Left renal cortex interstitium (tissue), 4 donors: ENCODE measurements at regions not wholly inside any gene's neighbourhood (a gene's known extent, or its start where the extent isn't known, plus 50 kb on each side); places are given as distances from the start of the nearest gene placed in this dataset.
"Not testable (repeated sequence)": the region's sequence is repeated elsewhere in the genome, so short reads cannot be mapped to it uniquely, and the experiment has no call there.

Source experiments
- DNase-seq, 4 donors: peaks; one replicate each; pipeline ENCODE4 v3.0.0-alpha.2; 2013; ENCODE audit warnings: low read depth in 4 of 4, low spot score in 2 of 4, missing footprints in 1 of 4

DNA sequence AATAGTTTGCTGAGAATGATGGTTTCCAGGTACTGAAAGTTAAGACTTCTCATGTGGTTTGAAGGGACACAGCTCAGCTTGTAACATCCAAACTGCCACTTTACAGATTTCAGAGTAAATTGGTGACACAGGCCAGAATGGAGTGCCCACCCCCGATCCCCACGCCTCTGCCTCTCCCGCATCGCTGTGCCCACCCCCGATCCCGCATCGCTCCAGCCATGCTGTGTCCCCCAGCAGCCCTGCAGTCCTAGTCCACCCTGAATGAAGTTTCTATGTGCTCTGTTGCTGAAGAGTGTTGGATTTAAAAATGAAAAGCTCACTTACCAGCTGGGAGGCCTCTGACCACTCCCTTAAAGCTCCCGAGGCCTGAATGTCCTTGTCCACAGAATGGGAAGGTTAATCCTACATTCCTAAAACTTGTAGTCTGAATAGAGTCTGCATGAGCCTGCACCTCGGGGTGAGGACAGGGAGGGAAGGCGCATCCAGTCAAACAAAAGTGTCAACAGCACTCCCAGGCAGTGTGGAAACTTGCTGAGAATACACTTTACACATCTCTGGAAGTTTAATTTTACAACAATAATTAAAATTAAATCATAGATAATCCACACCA lies 176.4 kb upstream of the ID2 start:
- no peak for DNase-seq

DNA sequence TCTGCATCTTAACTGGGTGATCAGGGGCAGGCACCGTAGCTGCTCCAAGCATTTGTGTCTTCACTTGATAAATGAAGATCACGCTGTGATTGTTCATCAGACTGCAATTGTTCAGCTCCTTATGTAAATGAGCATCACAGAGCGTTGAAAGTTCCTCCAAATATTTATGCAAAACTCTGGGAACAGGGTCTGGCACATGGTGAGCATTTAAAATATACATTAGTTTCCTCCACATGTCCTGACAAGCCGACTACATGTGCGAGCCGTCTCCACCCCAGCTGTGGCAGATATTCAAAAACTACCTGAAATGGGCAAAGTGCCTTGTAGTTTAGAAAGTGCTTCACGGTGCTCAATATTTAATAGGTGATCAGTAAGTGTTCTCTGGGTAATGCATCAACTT lies 175.1 kb upstream of the ID2 start:
- DNase-seq, result no peak

DNA sequence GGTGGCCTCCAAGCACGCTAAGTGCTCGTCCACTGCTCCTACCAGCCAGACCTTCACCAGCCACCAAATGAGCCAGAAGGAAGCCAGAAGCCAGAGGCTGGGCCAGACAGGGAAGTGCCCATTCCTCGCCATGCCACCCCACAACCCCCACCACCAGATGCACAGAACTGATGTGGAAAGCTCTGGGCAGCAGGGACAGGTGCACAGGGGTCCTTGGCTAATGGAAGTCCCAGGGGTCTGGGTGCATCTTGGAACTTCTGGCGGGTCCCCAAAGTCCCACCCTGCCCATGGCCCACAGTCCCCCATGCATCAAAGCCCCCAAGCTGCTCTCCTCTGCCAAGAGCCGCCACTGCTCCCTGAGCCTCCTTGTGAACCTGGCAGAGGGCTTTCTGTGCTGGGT lies 173.1 kb upstream of the ID2 start:
- no peak for DNase-seq

DNA sequence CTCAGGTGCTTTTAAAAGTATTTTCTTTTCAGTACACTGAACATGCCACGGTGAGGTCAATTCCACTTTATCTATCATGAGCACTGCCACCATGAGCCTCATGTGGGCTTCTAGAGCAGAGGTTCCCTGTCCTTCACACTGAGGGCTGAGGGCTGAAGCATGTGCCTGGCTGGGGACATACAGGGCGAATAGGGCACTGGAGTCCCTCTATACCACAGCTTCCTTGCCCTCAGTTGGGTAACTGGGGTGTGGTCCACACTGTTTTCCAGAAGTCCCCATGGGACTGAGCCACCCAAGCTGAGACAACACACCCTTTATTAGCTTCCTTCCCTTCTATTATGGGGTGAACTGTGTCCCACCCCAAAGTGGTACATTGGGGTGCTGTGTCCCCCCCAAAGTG lies 172.2 kb upstream of the ID2 start:
- DNase-seq, result no peak

DNA sequence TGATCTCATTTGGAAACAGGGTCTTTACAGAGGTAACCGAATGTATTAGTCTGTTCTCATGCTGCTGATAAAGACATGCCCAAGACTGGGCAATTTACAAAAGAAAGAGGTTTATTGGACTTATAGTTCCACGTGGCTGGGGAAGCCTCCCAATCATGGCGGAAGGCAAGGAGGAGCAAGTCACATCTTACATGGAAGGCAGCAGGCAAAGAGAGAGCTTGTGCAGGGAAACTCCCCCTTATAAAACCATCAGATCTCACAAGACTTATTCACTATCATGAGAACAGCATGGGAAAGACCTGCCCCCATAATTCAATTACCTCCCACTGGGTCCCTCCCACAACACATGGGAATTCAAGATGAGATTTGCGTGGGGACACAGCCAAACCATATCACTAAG lies 171.8 kb upstream of the ID2 start:
- DNase-seq, result not testable (repeated sequence)

DNA sequence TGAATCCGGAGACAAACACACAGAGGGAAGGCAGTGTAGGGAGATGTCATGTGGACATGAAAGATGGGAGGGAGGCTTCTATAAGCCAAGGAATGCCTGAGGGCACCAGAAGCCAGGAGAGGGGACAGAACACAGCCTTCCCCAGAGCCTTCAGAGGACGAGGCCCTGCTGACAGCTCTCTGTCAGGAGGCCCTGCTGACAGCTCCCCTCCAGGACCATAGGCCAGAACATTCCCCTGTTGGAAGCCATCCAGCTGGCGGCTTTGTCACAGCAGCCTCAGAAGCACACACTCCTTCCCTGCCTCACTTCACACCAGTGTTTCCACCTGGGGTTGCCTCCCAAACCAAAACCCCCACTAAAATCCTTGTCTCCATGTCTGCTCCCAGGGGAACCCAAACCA lies 171.3 kb upstream of the ID2 start:
- DNase-seq, result no peak

DNA sequence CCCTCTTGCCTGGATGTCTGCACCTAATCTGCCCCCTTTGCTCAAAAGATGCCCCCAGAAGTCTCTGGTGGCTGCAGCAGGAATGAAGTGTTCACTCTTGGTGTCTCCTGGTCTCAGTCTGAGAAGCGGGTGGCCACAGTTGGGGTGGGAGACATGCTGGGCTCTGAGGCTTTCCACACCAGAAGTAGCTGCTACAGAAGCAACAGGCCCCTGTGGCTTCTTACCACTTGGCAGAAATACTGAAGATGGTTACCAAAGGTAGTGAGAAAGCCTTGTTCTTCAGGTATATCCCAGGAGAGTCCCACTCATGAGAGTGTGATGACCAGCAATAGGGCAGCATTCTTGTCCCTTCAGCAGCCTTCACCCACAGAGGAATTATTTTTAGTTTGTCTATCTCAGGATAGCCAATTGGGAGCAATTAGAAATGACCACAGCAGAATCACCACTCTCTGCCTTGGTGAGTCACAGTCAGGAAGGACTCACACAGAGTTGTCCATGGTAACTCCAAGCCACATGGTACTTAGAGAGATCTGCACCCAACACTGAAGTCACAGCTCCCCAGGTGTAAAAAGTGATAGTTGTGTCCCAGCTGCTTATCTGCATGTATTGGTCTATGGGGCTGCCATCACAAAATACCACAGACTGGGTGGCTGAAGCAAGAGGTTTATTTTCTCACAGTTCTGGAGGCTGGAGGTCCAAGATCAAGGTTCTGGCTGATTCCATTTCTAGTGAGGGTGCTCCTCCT lies 169.8 kb upstream of the ID2 start:
- no peak for DNase-seq

DNA sequence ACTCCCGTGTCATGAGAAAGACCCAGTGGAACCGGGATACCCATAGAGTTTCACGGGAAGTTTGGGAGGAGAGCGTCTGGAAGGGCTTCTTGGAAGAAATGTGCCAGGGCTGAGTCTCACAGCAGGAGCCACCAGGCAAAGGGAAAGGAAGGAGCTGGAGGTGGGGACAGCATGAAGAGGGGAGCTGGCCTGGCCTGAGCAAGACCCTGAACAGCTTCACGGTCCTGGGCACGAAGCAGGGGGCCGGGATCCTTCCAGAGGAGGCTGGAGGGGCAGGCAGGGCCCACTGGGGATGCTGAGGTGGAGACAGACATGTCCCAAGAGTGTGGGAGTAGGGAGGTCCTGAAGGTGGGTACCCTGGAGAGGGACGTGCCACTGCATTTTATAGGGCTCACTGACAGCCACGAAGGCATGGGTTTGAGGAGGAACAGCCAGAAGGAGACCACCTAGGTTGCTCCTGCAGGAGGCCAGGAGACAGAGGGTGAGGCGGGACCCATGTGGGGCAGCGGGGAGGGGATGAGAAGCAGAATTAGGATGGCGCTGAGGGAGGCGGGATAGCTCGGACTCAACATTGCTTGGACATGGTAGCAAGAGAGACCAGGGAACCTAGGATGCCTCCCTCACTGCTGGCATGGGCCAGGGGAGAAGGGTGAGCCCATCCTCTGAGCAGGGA lies 168.1 kb upstream of the ID2 start:
- no peak for DNase-seq

DNA sequence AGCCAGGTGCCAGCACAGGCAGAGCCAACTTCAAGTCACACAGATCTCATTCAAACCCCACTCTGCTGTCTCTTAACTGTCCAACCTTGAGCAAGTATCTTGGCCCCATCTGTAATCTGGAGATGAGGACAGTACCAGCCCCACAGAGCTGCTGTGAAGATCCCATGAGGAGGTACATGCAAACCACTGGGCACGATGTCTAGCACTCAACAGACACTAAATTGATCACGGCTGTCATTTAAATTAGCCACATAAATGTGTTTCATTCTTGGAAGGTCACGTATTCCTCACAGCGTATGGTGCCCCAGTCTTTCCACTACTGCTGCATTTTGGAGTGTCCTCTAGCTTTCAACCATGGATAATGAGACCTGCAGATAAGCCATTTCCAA lies 167.6 kb upstream of the ID2 start:
- no peak for DNase-seq

DNA sequence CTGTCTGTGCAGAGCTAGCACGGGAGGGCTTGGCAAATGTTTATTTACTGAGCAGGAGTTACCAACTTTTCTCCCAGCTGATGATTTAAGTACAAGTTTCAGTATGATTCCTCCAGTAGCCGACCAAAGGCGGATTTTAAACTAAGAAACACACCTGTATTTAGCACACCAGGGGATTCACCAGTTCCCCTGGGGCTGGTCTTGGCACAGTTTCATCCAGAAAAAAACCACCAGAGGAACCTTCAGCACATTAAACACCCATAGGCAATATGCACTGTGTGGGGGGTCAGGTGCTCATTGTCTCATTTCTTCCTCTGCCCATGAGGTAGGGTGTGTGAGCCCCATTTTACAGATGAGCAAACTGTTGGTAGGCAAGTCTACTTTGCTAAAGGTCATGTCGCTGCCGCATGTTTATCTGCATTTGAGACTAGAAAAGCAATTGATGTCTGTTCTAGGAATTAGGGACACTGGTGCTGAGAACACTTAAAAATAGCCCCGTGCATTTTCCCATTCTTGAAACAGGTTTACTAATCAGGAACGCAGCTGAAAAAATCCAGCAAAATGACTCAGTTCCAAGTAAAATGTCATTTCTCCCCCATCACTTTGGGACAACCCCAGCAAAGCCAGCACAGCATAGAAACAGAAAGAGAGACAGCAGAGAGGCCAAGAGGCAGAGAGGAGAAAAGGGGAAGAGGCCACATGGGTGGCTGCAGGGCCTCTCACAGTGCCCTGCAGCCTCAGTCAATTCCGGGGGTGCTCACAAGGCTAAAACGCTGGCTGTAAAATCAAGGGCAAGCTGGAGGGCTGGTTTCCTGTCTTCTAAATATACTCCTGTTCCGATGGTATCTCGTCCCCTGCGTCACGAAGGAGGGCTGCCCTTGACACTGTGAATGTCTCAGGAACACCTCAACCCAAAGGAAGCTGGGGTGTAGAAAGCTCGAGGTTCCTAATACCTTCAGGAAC lies 166.8 kb upstream of the ID2 start:
- no peak for DNase-seq

DNA sequence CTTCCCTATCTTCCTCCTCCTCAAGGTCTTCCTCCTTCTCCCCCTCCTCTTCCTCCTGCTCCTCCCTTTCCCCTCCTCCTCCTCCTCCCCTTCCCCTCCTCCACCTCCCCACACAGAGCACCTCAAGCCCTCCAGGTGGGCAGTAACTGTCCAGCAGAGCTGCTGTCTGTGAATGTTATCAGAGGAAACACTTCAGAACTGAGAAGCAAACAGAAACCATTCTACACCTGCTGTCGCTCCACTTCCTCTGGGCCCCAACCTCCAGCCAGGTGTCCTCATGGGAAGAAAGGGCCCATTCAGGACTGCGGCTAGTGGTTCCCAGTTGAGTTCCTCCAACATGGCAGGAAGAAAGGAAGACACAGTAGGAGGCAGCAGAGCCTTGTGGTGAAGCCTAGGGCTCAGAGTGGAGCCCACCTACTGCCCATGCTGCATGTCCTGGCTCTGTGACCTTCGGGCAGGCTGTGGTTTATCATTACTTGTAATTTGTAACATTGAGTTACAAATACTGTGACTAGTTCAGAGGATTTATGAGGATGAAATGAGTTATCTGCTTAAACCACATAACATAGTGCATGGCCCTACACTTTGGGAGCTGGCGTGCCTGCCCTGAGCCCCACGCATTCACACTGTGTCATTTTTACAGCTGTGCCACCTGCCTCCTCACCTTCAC lies 165.9 kb upstream of the ID2 start:
- DNase-seq, result no peak

DNA sequence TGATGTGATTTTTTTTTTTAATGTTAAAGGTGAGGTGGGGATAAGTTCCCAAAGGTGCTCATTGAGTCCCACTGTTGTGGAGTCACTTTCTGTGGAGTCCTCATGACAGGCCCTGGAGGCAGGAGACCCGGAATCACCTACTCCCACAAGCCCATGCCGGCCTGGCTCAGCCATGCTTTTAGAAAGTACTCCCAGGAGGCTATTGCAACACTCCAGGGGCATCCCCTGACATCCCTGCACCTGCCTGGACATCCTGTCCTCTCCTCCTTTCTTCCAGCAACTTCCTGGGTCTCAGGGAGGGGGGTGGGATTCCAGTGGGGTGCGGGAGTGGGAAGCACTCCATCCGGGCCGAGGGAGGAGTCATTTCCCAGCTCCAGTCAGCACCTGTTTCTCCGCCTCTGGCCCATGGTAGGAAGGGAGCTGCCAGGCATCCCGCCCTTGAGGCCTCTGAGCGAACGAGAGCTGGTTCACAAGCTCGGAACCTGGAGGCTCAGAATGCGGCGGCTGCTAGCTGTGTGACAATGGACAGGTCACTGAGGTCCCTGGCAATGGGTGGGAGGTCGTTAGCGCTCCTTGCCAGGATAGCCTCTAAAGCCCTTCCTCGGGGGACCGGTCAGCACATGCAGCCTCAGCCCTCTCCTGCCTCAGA lies 163.9 kb upstream of the ID2 start:
- no peak for DNase-seq

DNA sequence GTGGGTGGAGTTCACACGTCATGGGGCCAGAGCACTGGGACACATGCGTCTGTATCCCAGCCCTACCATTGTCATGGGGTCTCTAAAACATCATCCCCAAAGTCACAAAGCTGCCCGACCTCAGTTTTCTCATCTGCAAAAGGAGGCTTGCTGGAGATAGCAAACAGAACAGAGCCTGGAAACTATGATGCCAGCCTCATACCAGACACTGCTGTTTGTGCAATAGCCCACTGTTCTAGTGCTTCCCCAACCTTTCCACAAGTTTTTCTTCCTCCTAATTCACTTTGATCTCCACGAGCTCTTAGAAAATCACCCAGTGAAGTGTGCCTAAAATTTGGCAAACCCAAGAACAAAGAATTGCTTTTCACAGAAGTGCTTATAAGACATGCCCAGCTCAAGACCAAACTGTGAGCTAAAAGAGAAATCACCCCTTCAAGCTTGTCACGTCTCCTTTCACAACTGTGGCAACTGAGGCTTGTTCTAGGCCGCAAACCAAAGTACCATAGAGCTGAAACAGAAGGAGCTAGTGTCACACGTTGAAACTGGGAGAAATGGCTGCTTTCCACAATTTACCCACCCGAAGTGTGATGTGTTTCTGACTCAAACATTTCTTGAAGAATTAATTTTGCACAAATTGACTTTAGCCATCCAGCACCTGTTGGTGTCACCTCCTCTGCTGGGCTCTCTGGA lies 162.7 kb upstream of the ID2 start:
- no peak for DNase-seq

DNA sequence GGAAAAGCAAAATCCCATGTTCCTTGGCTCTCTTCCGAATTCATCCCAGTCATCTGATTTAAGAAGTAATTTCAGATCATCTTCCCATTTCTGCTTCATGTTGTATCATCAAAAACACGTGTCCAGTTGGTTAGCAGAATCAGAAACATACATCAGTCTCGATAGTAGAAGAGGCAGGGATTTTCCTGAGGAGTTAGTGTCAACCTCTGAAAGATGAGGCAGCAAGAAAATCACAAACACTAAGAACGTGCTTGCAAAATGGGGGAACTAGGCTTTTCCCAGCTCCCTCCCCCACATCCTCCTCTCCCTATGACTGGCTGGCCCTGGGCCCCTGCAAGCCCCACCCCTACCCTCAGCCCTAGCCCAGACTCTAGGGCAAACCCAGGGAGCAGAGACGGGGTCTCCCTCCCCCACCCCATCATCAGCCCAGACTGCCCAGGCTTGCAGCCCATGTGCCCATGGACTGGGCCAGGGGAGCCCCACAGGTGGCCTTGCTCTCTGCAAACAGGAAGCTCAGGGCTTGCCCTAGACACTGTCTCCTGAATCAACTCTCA lies 161.0 kb upstream of the ID2 start:
- no peak for DNase-seq

DNA sequence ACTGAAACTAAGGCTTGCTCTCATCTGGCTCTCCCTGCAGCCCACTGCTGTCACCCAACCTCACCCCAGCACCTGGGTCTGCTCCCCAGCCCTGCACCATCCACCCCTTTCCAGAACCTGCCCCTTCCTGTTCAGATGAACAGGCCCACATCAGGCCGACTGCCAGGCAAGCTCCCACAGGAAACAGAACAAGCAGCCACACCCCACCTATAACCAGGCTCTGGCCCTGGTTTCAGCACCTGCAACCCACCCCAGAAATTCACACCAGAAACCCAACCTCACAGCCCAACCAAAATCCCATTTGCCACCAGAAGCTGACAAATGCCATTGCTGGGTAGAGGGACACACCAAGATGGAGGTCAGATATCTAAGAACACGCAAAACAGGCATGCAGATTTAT lies 159.2 kb upstream of the ID2 start:
- no peak for DNase-seq

DNA sequence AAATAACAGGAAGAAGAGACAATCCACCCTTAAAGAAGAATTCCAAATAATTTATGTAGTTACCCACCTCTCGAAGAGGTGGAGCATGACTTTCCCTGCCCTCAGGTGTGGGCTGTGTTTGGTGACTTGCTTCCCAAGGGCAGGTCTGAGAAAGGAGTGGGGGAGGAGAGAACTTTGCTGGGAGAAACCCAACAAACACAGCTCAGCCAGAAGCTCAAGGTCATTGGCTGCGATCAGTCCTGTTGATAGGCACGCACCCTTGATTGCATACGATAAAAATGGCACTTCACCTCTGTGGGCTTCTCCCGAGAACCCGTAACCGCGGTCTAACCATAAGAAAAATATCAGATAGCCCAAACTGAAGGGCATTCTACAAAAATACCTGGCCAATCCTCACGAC lies 157.5 kb upstream of the ID2 start:
- DNase-seq, result no peak

DNA sequence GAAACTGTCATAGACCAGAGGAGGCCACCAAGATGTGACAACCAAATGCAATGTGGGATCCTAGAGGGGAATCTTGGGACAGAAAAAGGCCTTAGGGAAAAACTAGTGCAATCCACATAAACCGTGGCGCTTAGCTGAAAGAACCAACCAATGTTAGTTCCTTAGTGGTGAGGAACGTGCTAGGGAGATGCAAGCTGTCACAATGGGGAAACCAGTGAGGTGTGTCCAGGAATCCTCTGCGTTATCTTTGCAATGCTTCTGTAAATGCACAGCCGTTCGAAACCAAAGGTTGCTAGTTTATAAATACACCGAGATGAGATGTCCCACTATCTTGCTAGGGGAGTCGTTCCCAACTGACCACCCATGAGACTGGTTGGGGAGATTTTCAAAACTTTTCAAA lies 157.0 kb upstream of the ID2 start:
- DNase-seq, result no peak

DNA sequence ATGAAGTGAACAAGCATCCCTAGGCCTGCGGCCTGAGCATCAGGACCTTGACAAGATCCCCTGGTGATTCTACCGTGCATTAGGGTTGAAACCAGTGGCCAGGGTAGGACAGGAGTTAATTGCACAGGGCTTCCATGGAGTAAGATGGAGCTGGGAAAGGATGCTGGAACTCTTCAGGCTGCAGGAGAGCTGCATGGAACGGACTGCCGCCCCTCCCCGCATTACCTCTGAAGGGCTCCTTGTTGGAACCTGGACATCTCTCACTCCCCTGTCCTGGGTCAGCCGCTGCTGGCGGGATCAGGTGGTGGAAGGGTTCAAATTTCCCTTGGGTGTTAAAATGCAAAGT lies 156.6 kb upstream of the ID2 start:
- no peak for DNase-seq
